ENCODE measurements at regions not wholly inside any gene's neighbourhood (a gene's known extent, or its start where the extent isn't known, plus 50 kb on each side); places are given as distances from the start of the nearest gene placed in this dataset.

GRCh38 chr3:24640330-24640877 lies 145.8 kb upstream of the THRB start:
- TF ChIP-seq EZH2 (IDR thresholded peaks at IDR 0.05; ENCODE audit: low read length): no peak
- TF ChIP-seq CTCF (optimal IDR thresholded peaks at IDR 0.05 in 1 of 3, IDR thresholded peaks at IDR 0.05 in 1 of 3, conservative IDR thresholded peaks at IDR 0.05 in 1 of 3; ENCODE audit: extremely low read depth in 1 of 3, insufficient read depth in 2 of 3, low read length in 3 of 3): peak; percentile 57 to 79 (median 64)
